Mesodermal cell (in vitro differentiated cells): ENCODE measurements at regions not wholly inside any gene's neighbourhood (a gene's known extent, or its start where the extent isn't known, plus 50 kb on each side); places are given as distances from the start of the nearest gene placed in this dataset.
A peak's percentile ranks its signal among the peaks of the same experiment; 100 is the strongest.

Source experiments
- H3K27ac ChIP-seq: 2 replicates; pipeline ENCODE4 v1.7.0; 2013; ENCODE audit warnings: mild to moderate bottlenecking, low read depth, low read length, moderate library complexity; ENCODE audit not compliant: severe bottlenecking
- H3K36me3 ChIP-seq: 2 replicates; pipeline ENCODE4 v1.7.1; 2013; ENCODE audit warnings: mild to moderate bottlenecking, low read length, moderate library complexity; ENCODE audit not compliant: control insufficient read depth, insufficient read depth
- H3K4me1 ChIP-seq: one replicate; pipeline ENCODE4 v1.7.1; 2013; ENCODE audit warnings: mild to moderate bottlenecking, low read length; ENCODE audit not compliant: insufficient read depth, control insufficient read depth, poor library complexity, severe bottlenecking
- H3K4me3 ChIP-seq: 2 replicates; pipeline ENCODE4 v1.7.0; 2013; ENCODE audit warnings: low read length, control low read depth, mild to moderate bottlenecking; ENCODE audit not compliant: insufficient read depth, poor library complexity, severe bottlenecking; ENCODE audit errors: extremely low read depth
- H3K9me3 ChIP-seq: 2 replicates; pipeline ENCODE4 v1.7.1; 2013; ENCODE audit warnings: mild to moderate bottlenecking, low read length, moderate library complexity; ENCODE audit not compliant: control insufficient read depth
- WGBS, 2 experiments: methylation state at CpG; one replicate each; pipeline ENCODE4 v1.1.5; 2013; ENCODE audit warnings: missing lambda C conversion rate in 2 of 2; ENCODE audit not compliant: insufficient coverage in 2 of 2; 5-methylcytosine and 5-hydroxymethylcytosine counted together

- Histone ChIP-seq H3K36me3 (no peaks in the 10 kb centered on the region), H3K9me3 (no peaks in the 10 kb centered on the region), H3K27ac (no peak overlapping the region), H3K4me1 (no peaks in the 10 kb centered on the region), H3K4me3 (no peak overlapping the region)
- WGBS, 2 experiments = 100% methylated on average over 2 of the region's 3 CpGs; no CpG with 5 or more reads in 1 of the 2 experiments
These were observed 322.3 kb downstream of the DAD1 start for GRCh38 chr14:22266683-22267082.

DNA sequence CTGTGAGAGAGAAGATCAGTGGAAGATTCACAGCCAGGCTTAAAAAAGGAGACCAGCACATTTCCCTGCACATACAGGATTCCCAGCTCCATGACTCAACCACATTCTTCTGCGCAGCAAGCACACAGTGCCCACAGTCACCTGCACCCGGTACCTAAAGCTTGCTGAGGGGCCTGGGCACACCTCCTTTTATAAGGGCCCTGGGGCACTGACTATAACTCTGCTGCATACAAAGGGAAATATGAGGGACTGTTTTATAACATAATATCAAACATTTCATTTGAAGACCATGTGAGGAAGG, 322.9 kb downstream of the DAD1 start:
- WGBS, 2 experiments = 100% methylated on average over 1 of the region's 2 CpGs
- Histone ChIP-seq H3K9me3 (no peaks in the 10 kb centered on the region), H3K36me3 (no peaks in the 10 kb centered on the region), H3K4me1 (no peaks in the 10 kb centered on the region), H3K27ac (no peak overlapping the region), H3K4me3 (no peak overlapping the region)

DNA sequence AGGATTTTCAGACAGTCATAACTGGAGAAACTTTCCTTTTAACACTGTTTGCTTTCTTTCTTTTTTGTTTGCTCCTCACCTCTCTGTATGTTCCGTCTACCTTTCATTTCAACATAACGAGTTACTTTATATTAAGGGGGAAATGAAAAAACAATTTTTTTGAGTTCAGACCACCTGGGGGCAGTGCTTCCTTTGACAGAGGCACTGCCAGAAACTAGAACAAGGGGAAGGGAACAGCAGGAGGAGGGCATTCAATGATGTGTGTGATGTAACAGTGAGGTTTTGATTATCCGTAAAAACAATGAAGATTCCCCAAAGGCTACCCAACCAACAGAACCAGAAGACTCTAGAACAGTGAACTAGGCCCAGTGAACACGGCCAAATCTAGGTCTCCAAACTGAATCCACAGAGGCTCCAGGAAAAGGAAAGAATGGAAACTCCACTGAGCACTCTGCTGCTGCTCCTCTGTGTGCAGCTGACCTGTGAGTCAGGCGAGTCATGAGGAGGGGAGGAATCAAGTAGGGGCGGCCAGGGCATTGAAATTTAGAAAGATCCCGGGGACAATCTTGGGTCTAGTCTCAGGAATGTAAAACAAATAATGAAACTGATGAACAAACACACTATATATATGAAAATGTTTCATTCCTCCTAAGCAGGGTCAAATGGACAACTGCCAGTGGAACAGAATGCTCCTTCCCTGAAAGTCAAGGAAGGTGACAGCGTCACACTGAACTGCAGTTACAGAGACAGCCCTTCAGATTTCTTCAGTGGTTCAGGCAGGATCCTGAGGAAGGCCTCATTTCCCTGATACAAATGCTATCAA, 323.5 kb downstream of the DAD1 start:
- no peaks in the 10 kb centered on the region for H3K36me3 ChIP-seq
- no peak overlapping the region for H3K4me3 ChIP-seq
- 60 to 70% methylated on average over 3 of the region's 8 CpGs for WGBS, 2 experiments
- no peaks in the 10 kb centered on the region for H3K9me3 ChIP-seq
- H3K4me1 ChIP-seq = no peaks in the 10 kb centered on the region
- H3K27ac ChIP-seq = peak overlapping the region; percentile 29

DNA sequence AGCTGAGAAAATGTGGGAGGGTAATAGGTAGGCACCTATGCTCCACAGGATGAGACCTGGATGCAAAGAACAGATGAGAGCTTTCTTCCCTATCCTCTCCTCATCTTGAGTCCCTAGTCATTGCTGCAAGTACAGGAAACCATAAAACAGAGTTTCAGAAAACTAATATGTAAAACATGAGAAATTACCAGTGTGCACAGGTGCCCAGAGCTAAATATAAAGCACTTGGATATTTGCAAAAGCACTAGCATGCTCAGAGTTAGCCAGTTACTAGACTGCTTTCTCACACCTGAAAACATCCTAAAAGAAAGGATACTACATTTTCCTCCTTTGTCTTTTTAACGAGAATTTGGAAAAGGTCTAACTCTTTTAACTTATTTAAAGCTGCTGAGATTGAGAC, 324.3 kb downstream of the DAD1 start:
- Histone ChIP-seq H3K27ac (no peak overlapping the region), H3K4me3 (no peak overlapping the region), H3K9me3 (no peaks in the 10 kb centered on the region), H3K4me1 (no peaks in the 10 kb centered on the region), H3K36me3 (no peaks in the 10 kb centered on the region)
- no CpG with 5 or more reads among the region's 1 CpG for WGBS, 2 experiments

DNA sequence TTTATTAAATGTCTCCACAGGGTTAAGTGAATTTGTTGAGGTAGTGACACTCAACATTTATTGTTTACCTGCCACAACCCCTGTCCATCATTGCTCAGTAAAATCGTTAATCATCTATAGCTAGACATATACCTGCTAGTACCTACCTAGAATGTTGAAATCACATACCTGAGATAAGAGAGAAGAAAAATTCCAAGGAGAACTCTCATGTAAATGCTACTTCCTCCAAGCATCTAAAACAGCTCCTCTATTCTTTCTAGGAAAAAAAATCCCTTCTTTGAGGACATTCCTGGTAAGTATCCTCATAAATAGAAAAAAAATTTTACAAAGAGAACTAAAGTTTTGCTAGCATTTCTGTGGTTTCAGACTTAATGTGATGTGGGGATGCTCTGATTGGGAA, 325.1 kb downstream of the DAD1 start:
- no peak overlapping the region for H3K27ac ChIP-seq
- H3K4me1 ChIP-seq = no peaks in the 10 kb centered on the region
- no peak overlapping the region for H3K4me3 ChIP-seq
- no peaks in the 10 kb centered on the region for H3K9me3 ChIP-seq
- no peaks in the 10 kb centered on the region for H3K36me3 ChIP-seq
- WGBS, 2 experiments = no CpG with 5 or more reads among the region's 1 CpG

DNA sequence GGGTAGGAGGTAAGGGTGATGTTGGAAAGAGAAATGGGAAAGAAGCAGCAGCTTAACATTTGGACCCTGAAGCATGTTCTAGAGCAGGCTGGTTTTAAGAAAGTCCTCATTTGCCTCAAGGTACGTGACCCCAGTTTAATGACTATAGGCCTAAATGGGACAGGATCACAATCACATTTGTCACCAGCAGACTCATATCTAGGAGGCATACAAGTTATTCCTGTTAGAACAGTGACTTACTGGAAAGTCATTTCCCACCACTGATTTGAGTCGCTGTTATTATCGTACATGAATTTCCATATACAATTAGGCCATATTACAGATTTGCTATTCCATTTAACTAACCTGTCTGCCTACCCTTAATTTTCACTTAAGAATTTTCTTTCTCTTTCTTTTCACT, 326.1 kb downstream of the DAD1 start:
- 98 to 100% methylated on average over 3 of the region's 3 CpGs for WGBS, 2 experiments
- H3K9me3 ChIP-seq = no peaks in the 10 kb centered on the region
- no peaks in the 10 kb centered on the region for H3K36me3 ChIP-seq
- no peak overlapping the region for H3K27ac ChIP-seq
- no peaks in the 10 kb centered on the region for H3K4me1 ChIP-seq
- H3K4me3 ChIP-seq = no peak overlapping the region

DNA sequence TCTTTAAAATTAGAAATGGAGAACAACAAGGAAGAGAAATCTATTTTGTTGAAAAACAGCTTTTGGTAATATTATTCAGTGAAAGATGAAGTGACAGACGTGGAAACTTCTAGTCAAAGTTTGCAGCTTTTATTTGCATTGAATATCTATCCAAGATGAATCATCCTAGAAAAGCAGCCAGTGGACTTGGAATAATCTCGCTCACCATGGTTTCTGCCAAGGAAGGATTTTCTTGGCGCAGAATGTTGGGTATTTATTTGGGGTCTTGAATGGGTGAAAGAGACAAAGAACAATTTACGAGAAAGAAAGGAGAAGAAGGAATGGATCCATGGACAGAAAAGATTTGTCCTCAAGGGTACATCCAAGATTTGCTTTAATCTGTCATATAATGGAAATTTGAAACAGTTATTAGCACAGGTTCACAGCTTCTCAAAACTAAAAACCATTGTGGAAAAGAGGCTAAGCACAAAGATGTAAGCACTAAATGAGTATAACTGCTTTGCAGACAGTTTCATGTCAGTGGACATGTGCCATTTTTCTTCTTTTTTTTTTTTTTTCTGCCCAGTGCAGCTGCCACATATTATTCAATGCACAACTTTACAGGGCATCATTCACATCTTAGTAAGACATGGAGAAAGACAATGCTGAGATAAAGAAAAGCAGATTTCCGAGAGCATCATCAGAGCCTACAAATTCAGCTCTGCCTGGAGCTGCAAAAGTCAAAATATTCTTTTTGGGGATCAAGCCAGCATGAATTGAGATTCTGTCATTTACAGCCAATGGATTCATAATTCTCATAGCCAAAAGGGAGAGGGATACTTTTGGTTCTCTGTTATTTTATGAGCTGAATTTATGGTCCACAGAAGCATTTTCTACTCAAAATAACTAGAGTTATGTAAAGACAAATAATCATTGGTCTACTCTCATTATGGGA, 333.7 kb downstream of the DAD1 start:
- Histone ChIP-seq H3K27ac (no peak overlapping the region), H3K4me1 (no peaks in the 10 kb centered on the region), H3K36me3 (no peaks in the 10 kb centered on the region), H3K9me3 (no peaks in the 10 kb centered on the region), H3K4me3 (no peak overlapping the region)
- WGBS, 2 experiments = 89 to 93% methylated on average over 3 to 5 of the region's 5 CpGs

DNA sequence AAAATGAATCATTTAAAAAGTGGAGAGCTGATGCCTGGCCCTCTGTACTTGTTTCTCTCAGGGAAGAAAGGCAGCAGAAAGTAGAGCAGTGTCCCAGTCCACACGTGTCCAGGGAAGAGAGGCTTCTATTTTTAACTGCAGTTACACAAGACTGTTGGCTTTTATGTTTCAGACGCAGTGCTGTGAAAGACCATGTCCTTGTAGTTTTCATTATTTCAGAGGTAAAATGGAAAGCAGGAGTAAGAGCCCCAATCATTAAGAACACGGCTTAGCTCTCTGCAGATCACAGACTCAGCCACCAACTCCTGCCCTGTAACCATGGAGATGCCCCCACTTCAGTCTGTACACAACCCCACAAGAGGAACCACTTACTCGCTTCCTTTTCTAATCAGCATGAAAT, 336.3 kb downstream of the DAD1 start:
- H3K4me3 ChIP-seq = no peak overlapping the region
- H3K36me3 ChIP-seq = no peaks in the 10 kb centered on the region
- no peaks in the 10 kb centered on the region for H3K4me1 ChIP-seq
- no peaks in the 10 kb centered on the region for H3K9me3 ChIP-seq
- 79 to 91% methylated on average over 3 of the region's 4 CpGs for WGBS, 2 experiments
- H3K27ac ChIP-seq = no peak overlapping the region

DNA sequence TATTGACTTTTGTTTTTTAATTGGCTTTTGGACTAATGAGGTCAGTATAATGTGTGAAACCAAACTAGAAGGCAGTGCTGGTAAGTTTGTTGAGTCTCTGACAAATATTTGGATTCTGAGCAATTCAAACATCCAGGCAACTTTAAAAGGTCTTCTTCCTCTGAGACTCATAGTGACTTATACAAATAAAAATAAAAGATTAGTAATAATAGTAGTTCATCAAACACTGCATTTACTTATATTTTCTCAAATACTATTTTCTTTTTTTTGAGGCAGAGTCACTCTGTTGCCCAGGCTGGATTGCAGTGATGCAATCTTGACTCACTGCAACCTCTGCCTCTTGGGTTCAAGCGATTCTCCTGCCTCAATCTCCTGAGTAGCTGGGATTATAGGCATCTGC, 337.9 kb downstream of the DAD1 start:
- 100% methylated on average over 1 of the region's 1 CpG for WGBS, 2 experiments
- Histone ChIP-seq H3K9me3 (no peaks in the 10 kb centered on the region), H3K36me3 (no peaks in the 10 kb centered on the region), H3K4me1 (no peaks in the 10 kb centered on the region), H3K27ac (no peak overlapping the region), H3K4me3 (no peak overlapping the region)

DNA sequence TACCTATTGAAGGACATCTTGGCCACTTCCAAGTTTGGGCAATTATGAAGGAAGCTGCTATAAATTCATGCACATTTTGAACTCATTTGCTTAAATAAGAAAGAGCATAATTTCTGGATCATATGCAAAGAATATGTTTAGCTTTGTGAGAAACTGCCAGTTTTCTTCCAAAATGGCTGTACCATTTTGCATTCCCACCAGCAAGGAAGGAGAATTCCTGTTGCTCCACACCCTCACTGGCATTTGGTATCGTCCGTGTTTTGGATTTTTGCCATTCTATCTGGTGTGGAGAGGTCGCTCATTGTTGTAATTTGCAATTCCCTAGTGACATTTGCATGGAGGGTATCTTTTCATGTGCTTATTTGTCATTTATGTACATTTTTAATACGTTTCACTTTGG, 339.3 kb downstream of the DAD1 start:
- no peaks in the 10 kb centered on the region for H3K36me3 ChIP-seq
- whole genome bisulfite sequencing, 2 experiments = no CpG with 5 or more reads among the region's 4 CpGs
- H3K4me1 ChIP-seq = no peaks in the 10 kb centered on the region

More for the DNA sequence above, 339.3 kb downstream of the DAD1 start:
- H3K27ac ChIP-seq = no peak overlapping the region
- H3K9me3 ChIP-seq = no peaks in the 10 kb centered on the region
- H3K4me3 ChIP-seq = no peak overlapping the region
